Stomach (tissue), 4 donors: ENCODE measurements at regions not wholly inside any gene's neighbourhood (a gene's known extent, or its start where the extent isn't known, plus 50 kb on each side); places are given as distances from the start of the nearest gene placed in this dataset.

ENCODE experiments used
- CTCF ChIP-seq, 7 experiments: fragments of 450-650 bp in 4 of 7; fragments of 200-600 bp in 3 of 7; sonication (generic) in 3 of 7; IDR thresholded peaks; one replicate each; pipeline ENCODE4 v1.5.1; 2016 to 2019; ENCODE audit warnings: antibody characterized with exemption in 7 of 7, control low read depth in 2 of 7, mild to moderate bottlenecking in 1 of 7
- EP300 ChIP-seq: sonication (generic); formaldehyde crosslinking; IDR thresholded peaks from one replicate; pipeline ENCODE4 v1.6.1; 2017; ENCODE audit warnings: antibody characterized with exemption
- POLR2A ChIP-seq, 4 donors: fragments of 450-650 bp; IDR thresholded peaks; one replicate each; pipeline ENCODE4 v1.6.1; 2016; ENCODE audit warnings: antibody characterized with exemption in 4 of 4, control low read depth in 2 of 4, mild to moderate bottlenecking in 1 of 4, moderate library complexity in 1 of 4
- POLR2AphosphoS5 ChIP-seq, 3 donors: sonication (generic); formaldehyde crosslinking; IDR thresholded peaks; one replicate each; pipeline ENCODE4 v1.6.1; 2016; ENCODE audit warnings: antibody characterized with exemption in 3 of 3

- TF ChIP-seq CTCF (IDR thresholded peaks at IDR 0.05) = no peak
- TF ChIP-seq POLR2AphosphoS5 (IDR thresholded peaks at IDR 0.05) = no peak
- TF ChIP-seq POLR2A (IDR thresholded peaks at IDR 0.05) = no peak
- TF ChIP-seq EP300 = no peak
Observed at GRCh38 chr16:54407596-54407995, 121.0 kb upstream of the IRX3 start.
